Nephron (organoid): ENCODE measurements at regions not wholly inside any gene's neighbourhood (a gene's known extent, or its start where the extent isn't known, plus 50 kb on each side); places are given as distances from the start of the nearest gene placed in this dataset.

Experiments
- H3K27ac Mint-ChIP-seq, 3 experiments: 2 replicates each; pipeline ENCODE4 v1.8.0; 2020; ENCODE audit warnings: mixed read lengths in 3 of 3, mild to moderate bottlenecking in 2 of 3, moderate library complexity in 1 of 3
- H3K27me3 Mint-ChIP-seq: 2 replicates; pipeline ENCODE4 v1.8.0; 2021; ENCODE audit warnings: low read depth, mild to moderate bottlenecking, moderate library complexity, mixed read lengths
- H3K36me3 Mint-ChIP-seq: 2 replicates; pipeline ENCODE4 v1.8.0; 2020; ENCODE audit warnings: low read depth, mixed read lengths
- H3K4me1 Mint-ChIP-seq: 2 replicates; pipeline ENCODE4 v1.8.0; 2020; ENCODE audit warnings: mixed read lengths
- H3K4me3 Mint-ChIP-seq, 3 experiments: 2 replicates each; pipeline ENCODE4 v1.8.0; 2020; ENCODE audit warnings: mild to moderate bottlenecking in 3 of 3, mixed read lengths in 3 of 3, moderate library complexity in 2 of 3
- H3K9me3 Mint-ChIP-seq: 2 replicates; pipeline ENCODE4 v1.8.0; 2020; ENCODE audit warnings: mixed read lengths
- CTCF ChIP-seq, 3 experiments: fragments of 200-600 bp; sonication (generic); IDR thresholded peaks; one replicate each; pipeline ENCODE4 v1.5.0; 2021; ENCODE audit warnings: antibody characterized with exemption in 3 of 3; ENCODE audit not compliant: unreplicated experiment in 3 of 3

GRCh38 chr3:148101061-148101460 lies 596.6 kb upstream of the AGTR1 start:
- H3K27me3 Mint-ChIP-seq, result no peaks in the 10 kb centered on the region
- H3K36me3 Mint-ChIP-seq, result no peaks in the 10 kb centered on the region
- no peak overlapping the region for H3K4me3 Mint-ChIP-seq
- H3K4me1 Mint-ChIP-seq, result peaks cover 18% of the 10 kb centered on the region
- H3K27ac Mint-ChIP-seq, result no peak overlapping the region
- H3K9me3 Mint-ChIP-seq, result no peaks in the 10 kb centered on the region
- no peak for TF ChIP-seq CTCF (IDR thresholded peaks at IDR 0.05; ENCODE audit: unreplicated experiment in 3 of 3)

- TF ChIP-seq CTCF (IDR thresholded peaks at IDR 0.05; ENCODE audit: unreplicated experiment in 3 of 3), result no peak
- Mint-ChIP-seq H3K9me3 (no peaks in the 10 kb centered on the region), H3K36me3 (no peaks in the 10 kb centered on the region), H3K27me3 (no peaks in the 10 kb centered on the region), H3K4me1 (peaks cover 19% of the 10 kb centered on the region), H3K27ac (no peak overlapping the region), H3K4me3 (no peak overlapping the region)
Observed at GRCh38 chr3:148102156-148102555, 595.5 kb upstream of the AGTR1 start.

GRCh38 chr3:148106062-148106461 lies 591.6 kb upstream of the AGTR1 start:
- no peaks in the 10 kb centered on the region for H3K27me3 Mint-ChIP-seq
- H3K4me3 Mint-ChIP-seq, result no peak overlapping the region
- H3K4me1 Mint-ChIP-seq, result peaks cover 16% of the 10 kb centered on the region
- H3K9me3 Mint-ChIP-seq, result peaks cover 3% of the 10 kb centered on the region
- H3K27ac Mint-ChIP-seq, result no peak overlapping the region
- TF ChIP-seq CTCF (IDR thresholded peaks at IDR 0.05; ENCODE audit: unreplicated experiment in 3 of 3), result no peak
- H3K36me3 Mint-ChIP-seq, result no peaks in the 10 kb centered on the region

GRCh38 chr3:148126956-148127355 lies 570.7 kb upstream of the AGTR1 start:
- H3K27ac Mint-ChIP-seq, result no peak overlapping the region
- no peaks in the 10 kb centered on the region for H3K4me1 Mint-ChIP-seq
- no peak overlapping the region for H3K4me3 Mint-ChIP-seq
- no peaks in the 10 kb centered on the region for H3K27me3 Mint-ChIP-seq
- TF ChIP-seq CTCF (IDR thresholded peaks at IDR 0.05; ENCODE audit: unreplicated experiment in 3 of 3), result no peak
- H3K36me3 Mint-ChIP-seq, result no peaks in the 10 kb centered on the region
- no peaks in the 10 kb centered on the region for H3K9me3 Mint-ChIP-seq

GRCh38 chr3:148128136-148128535 lies 569.6 kb upstream of the AGTR1 start:
- no peaks in the 10 kb centered on the region for H3K27me3 Mint-ChIP-seq
- peaks cover 4% of the 10 kb centered on the region for H3K9me3 Mint-ChIP-seq
- H3K4me1 Mint-ChIP-seq, result no peaks in the 10 kb centered on the region
- no peak overlapping the region for H3K27ac Mint-ChIP-seq
- no peak for TF ChIP-seq CTCF (IDR thresholded peaks at IDR 0.05; ENCODE audit: unreplicated experiment in 3 of 3)
- H3K4me3 Mint-ChIP-seq, result no peak overlapping the region
- H3K36me3 Mint-ChIP-seq, result no peaks in the 10 kb centered on the region

GRCh38 chr3:148131990-148132638 lies 565.6 kb upstream of the AGTR1 start:
- H3K27ac Mint-ChIP-seq, result no peak overlapping the region
- no peaks in the 10 kb centered on the region for H3K36me3 Mint-ChIP-seq
- no peak overlapping the region for H3K4me3 Mint-ChIP-seq
- peaks cover 4% of the 10 kb centered on the region for H3K9me3 Mint-ChIP-seq
- TF ChIP-seq CTCF (IDR thresholded peaks at IDR 0.05; ENCODE audit: unreplicated experiment in 3 of 3), result no peak
- H3K4me1 Mint-ChIP-seq, result no peaks in the 10 kb centered on the region
- H3K27me3 Mint-ChIP-seq, result no peaks in the 10 kb centered on the region
